Endothelial cell of hepatic sinusoid (primary cell): ENCODE measurements at regions not wholly inside any gene's neighbourhood (a gene's known extent, or its start where the extent isn't known, plus 50 kb on each side); places are given as distances from the start of the nearest gene placed in this dataset.

Experiments
- in situ Hi-C: cut with HindIII; loops from 2 replicates; pipeline ENCODE4 v1.10.0; 2017; ENCODE audit warnings: low sequenced_read_pairs

DNA sequence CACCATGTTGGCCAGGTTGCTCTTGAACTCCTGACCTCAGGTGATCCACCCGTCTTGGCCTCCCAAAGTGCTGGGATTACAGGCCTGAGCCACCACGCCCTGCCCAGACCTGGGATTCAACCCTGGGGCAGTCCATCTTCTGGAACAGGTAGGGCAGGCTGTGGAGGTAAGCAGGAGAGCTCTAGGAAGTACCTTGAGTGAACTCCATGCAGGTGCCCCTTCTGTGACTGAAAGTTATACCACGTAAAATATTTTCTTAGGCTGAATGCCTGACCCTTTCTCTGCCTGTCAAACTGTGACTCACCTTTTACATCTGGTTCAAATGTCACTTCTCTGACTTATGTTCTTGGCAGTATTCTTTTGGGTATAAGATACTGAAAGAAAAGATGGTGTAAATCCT lies 86.7 kb upstream of the ELAC2 start:
- in situ Hi-C loops, result no loop called here

DNA sequence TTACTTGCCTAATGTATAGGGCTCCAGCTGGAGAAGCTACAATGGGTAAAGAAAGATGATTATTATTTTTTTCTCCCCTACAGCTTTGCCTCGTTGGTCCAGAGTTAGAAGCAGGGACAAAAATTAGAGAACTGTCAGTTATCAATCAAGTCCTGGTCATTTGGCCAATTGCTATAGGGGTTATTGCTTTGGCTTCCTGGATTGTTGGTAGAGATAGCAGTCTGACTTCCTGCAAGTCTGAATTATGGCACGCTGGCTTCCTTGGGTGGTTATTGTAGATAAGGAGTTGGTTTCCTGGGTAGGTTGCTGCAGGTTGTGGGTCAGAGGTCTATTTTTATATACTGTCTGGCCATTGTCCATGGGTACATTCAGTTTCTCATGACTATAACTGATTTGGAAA lies 84.7 kb upstream of the ELAC2 start:
- in situ Hi-C loops, result no loop called here

DNA sequence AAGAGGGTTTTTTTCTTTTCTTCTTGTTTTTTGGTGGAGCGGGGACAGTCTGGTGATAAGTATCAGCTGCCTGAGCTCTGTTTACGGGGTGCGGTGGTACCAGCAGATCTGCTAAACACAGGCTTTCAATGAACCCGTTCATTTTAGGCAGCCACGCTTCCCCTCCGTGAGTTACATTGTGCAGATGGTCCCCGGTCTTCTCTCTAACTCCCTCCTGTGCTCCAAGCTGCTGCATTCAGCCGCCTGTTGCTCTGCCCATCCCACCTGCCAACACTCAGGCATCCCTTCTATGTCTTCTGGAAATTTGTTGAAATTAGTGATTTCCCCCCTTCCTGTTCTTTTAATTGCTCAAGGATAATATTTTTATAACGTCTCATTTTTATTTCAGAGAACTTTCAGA lies 82.1 kb upstream of the ELAC2 start:
- in situ Hi-C loops, result no loop called here

DNA sequence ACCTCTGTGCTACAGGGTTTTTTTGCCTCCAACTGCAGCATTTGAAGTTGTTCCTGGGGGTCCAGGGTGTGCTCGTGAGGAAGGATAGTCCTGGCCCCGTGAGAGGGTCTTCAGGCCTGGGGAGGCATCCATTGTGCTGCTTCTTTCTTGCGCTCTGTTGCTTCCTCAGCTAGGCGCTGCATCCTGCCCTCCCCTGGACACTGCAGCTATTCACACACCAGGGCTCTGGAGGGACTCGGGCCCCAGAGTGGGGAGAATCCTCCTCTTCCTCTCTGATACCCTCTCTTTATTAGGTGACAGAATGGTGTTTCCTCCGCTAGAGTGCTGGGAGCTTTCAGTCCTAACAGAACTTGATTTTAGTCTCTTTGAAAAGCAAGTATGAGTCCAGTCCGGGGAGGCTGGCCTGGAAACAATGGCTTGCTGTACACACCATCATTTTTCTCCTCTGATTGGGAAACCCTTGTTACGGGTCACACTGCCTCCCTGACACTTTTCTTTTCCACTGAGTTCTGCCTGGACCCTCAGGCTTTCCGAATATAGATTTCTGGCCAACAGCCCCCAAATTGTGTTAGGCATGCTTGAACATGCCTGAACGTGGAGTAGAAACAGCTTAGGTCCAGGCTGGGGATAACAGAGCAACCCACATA lies 81.4 kb upstream of the ELAC2 start:
- in situ Hi-C loops, result no loop called here

DNA sequence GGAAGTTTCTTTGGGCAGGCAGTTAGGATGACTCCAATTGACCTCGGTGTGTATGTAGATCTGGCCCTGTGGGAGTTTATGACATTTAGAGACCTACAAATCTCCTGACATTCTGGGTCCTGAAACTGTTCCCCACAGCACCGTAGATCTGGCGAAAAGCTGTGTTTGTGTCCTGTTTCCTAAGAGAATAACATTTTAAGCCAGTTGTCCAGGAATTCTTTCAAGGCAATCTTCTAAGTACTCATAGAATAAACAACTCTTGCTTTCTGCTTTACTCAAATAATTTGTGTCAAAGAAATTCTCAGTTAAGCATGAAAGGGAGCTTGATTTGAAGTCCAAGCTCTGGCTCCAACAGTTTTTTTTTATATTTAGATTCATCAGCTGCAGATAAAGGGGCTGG lies 78.5 kb upstream of the ELAC2 start:
- in situ Hi-C loops, result no loop called here

DNA sequence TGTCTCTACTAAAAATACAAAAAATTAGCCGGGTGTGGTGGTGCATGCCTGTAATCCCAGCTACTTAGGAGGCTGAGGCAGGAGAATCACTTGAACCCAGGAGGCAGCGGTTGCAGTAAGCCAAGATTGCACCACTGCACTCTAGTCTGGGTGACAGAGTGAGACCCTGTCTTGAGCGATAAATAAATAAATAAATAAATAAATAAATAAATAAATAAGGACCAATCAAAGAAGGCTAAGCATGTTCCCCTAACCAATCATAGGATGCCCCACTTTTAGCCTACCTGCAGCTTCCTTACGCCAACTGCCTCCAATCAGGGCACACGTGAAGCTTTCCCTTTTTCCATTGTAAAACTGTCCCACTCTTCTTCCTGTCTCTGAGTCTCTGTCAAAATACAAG lies 74.2 kb upstream of the ELAC2 start:
- in situ Hi-C loops, result loop anchor here (5.0 kb wide), 3 partner anchors 50 to 90 kb away; no protein-coding TSS in a partner anchor

DNA sequence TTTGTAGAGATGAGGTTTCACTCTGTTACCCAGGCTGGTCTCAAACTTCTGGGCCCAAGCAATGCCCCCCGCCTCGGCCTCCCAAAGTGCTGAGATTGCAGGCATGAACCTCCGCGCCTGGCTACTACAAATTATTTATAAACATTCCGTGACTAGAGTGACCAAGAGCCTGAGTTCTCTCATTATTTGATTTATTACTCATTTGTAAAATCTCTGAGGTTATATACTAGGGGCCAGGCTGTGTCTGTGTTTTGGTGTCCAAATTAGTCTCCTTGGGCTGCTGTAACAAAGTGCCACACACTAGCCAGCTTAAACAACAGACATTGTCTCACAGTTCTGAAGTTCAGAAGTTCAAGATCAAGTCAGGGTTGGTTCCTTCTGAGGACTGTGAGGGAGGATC lies 70.8 kb upstream of the ELAC2 start:
- in situ Hi-C loops, result no loop called here

DNA sequence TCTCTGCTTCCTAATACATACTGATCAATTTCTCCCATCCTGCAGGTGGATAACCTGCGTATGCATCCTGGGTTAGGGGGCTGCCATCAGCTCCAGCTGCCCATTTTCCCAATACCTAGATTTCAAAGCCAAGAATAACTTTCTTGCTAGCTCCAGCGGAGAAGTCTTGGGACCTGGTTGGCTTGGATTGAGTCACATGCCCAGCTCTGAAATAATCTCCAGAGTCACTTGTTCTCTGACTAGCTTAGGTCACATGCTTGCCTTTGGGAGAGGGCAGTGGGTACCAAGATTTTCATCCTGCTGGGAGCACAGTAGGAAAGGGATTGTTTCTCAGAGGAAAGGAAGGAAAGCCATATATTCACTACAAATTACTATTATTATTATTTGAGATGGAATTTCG lies 70.0 kb upstream of the ELAC2 start:
- in situ Hi-C loops, result no loop called here

DNA sequence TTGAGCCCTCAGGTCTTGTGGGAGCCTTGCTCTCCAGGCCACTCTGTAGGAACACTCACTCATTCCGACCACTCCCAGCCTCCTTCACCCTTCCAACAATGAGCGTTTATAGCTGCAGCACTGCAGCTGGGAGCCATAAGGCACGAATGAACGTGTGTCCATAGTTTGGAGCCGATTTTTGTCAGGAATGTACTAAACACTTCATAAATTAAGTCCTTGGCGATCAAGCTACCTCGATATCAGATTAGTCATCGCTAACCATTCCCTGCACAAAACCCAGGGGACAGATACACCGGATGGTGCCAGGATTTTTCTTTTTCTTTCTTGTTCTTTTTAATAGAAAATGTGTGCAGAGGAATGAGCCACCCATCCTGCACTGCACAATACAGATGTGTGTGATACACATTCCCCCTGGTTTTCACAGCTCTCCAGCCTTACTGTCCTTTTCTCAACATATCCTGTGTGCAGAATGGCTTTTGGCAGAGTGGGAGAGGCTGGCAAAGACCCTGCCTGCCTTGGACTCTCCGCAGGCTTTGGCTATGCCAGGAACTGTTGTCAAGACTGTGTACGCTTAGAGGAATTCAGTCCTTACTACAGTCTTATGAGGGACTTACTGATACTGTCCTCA lies 68.4 kb upstream of the ELAC2 start:
- in situ Hi-C loops, result no loop called here

DNA sequence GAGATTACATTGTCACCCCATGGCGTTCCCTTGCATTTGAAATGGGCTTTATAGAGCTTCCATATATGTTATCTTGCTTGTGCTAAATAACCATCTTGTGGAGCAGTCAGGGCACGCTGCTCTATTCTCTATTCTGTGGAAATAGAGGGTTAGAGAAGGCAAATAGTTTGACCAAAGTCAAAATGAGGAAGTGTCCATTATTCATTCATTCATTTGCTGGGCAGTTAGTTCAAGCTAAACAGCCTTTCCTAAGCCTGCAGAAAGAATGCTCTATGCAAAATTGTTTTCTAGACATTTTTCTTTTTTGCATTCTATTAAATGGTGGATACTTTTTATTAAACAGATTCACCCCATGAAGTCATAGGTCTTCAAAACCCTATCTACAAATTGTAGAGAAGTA lies 67.8 kb upstream of the ELAC2 start:
- in situ Hi-C loops, result no loop called here

DNA sequence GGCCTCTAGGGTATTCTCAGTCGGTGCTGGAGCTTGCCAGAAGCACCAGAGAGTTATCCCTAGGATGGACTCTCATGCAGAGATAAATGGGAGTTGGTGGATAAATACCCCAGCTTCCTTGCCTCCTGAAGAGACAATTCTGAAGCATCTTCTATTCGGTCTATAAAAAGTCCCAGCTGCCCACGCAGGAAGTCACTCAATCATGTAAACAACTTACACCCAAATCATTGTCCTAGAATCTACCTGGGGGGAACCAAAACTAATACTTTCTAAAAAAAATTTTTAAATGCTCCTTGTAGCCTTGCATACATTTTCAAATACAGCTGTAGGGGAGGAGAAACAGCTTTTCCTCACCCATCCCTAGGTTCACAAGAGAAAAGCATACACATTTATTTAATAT lies 66.6 kb upstream of the ELAC2 start:
- in situ Hi-C loops, result no loop called here

DNA sequence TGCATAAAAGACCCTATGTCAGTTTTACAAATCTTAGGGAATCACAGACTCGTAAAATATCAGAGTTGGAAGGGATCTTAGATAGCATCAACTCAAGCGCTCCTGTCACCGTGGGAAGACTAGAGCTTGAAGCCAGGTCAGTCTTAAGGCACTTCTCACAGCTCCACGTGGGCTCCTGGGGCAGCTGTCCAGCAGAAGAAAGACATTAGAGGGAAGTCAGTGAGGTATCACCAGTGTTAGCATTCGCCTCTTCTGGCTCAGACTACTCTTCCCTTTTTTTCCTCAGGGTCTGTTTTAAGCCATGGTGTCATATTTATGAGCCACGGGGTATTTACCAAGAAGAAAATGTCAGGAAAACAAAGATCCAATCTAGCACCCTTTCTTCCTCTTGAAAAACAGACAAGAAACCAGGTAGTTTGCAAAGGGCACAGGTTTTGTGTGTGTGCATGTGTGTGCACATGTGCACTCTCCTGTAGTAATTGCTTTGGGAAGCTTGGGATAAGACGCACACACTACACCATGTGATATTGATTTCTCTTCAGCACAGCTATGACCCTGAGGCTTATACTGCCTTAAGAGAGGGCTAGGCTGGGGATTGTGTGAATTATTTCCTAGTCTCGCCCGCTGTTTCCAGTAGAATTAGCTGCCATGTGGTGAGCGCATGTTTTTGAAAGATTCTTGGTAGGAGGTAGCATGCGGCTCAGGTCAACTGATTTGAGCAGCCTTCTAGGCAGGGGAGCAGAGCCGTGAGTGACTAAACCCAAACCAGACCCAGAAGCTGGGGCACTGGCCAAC lies 61.0 kb upstream of the ELAC2 start:
- in situ Hi-C loops, result no loop called here

DNA sequence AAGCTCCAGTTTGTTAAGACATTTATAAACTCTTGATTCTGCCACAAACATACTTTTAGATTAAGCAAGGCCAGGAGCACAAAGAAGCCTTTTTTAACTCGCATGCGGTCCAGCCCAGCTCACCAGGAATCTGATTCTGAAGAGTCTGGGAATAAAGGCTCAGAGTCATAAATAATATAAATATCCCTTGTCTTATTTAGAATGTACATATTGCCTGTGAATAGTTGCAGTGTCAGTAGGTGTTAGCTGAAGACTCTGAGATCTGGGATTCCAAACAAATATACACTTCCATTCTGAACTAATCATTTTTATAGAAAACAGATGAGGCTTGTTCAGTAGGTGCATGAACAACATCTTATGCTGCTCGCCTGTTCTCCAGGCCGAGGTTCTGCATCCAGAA lies 59.1 kb upstream of the ELAC2 start:
- in situ Hi-C loops, result no loop called here

DNA sequence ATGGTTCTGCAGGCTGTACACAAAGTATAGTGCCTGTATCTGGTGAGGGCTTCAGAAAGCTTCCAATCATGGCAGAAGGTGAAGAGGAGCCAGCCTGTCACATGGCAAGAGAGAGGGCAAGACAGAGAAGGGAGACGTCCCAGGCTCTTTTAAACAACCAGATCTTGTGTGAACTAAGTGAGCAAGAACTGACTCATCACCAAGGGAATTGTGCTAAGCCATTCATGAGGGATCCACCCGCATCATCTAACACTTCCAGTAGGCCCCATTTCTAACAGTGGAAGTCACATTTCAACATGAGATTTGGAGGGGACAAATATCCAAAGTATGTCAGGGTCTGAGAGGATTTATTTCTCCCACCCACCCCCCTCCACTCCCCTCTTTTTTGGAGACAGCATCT lies 56.2 kb upstream of the ELAC2 start:
- in situ Hi-C loops, result no loop called here

DNA sequence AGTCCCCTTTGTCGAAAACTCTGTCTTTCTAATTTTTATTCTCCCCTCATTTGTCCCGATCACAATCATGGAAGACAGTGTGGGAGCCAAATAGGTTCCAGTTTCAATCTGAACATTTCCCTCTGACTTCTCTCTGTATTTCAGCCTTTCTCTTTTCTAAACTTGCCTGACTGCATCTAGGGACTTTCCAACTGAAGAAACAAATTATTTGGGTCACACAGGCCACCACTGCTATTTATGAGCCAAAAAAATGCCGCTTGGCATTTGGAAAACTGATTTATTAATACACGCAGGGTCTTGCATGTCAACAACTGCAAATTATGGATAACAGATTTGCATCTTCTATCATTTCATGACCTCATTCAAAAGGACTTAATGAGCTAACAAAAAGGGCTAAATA lies 55.2 kb upstream of the ELAC2 start:
- in situ Hi-C loops, result no loop called here

DNA sequence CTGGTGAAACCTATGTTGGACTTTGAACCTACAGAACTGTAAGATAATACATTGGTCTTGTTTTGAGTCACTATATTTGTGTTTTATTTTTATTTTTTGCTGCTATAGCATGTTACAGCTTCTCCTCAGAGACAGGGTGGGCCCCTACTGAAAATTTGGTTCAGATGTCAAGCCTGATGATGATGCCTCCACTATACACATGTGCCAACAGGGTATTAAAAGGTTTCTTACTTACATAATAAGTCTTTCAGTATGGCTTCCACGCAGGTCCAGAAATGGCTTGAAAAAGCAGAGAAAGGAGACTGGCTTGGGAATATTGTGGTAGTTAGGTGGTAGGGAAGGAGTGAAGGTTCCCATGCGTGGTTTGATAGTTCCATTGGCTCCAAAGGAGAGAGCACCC lies 52.9 kb upstream of the ELAC2 start:
- in situ Hi-C loops, result no loop called here

DNA sequence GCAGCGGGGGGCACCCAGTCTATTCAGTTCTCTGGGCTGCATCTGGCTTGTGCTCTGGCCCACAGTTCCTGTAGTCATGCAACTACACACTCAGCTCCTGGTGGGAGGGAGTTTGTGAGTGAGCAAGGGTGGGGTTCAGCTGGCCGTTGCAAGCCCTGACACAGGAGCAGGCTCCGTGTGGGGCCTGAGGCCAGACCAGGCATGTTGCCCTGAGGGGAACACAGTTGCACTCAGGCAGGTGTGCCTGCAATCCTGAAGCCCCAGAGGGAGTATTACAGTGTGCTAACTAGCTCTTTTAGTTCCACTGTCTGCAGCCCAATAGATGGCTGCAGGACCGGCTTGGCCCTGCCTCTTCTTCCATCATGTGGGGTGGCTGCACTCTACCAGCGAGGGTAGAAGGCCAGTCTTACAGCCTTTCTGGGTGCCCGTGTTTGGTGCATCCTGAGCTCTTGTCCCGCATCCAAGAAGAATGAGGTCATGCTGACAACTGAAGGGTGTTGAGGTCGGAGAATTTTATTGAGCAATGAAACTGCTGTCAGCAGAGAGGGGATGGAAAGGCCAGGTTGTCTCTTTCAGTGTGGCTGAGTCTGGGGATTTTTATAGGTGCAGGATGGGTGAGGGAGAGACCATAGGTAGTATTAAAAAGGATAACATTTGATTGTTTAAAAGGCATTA lies 49.9 kb upstream of the ELAC2 start:
- in situ Hi-C loops, result no loop called here
